Stimulated activated CD4-positive, alpha-beta T cell treated with anti-CD3 and anti-CD28 coated beads, Interleukin-1b, Interleukin-23, amount 100 ng/mL, for 4 hours (primary cell): ENCODE measurements at regions not wholly inside any gene's neighbourhood (a gene's known extent, or its start where the extent isn't known, plus 50 kb on each side); places are given as distances from the start of the nearest gene placed in this dataset.
A peak's percentile ranks its signal among the peaks of the same experiment; 100 is the strongest.

ENCODE experiments used
- DNase-seq, 2 donors: peaks; one replicate each; pipeline ENCODE4 v3.0.0-alpha.2; 2020; ENCODE audit warnings: low read depth in 2 of 2

DNA sequence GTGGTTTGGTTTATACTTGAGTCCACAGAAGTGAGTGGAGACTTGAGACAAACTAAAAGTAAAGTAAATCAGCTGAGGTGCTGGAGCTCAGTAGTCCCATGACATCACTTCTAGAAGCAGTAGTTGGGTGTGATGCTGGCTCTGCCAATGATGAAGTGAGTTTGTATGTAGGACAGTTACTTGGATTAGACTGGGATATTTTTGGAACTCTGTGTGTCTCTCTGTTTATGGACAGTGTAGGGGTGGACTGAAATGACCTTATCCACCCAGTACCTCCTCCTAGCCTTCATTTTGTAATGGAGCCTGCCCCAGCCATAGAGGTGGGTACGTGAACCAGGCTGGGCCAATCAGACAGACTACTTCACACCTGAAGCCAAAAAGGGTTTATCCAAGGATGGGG, 52.2 kb downstream of the POLR1D start:
- DNase-seq, result no peak

DNA sequence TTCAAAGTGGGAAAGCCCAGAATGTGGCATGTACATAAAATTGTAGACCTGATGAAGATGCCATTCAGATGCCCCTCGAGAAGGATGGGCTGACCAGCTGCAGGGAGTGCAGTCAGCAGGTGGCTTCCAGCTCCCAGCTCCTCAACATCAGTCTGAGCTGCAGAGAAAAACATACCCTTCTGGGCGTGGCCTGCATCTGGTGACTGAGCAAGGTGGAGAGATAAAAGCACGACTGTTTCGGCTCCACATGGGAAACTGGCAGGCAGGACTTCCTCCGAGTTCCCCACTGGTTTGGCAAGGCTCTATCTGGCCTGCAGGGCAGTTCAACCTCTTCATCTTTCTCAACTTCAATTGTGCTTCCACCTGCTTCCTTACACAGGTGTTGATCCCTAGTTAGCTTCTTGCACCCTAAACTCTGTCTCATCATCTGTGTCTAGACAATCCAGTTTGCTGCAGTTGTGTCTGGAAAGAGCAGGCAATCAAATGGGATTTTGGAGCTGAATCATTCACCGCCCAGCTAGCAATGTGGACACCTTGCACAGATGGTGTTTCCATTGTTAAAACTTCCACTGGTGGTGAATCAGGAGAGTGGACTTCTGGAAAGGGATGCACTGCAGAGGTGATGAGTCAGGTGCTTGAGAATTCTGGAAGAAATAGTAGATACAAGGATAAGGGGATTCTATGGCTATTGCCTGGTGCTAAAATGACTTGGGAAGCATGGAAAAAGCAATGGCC, 56.8 kb downstream of the POLR1D start:
- no peak for DNase-seq

DNA sequence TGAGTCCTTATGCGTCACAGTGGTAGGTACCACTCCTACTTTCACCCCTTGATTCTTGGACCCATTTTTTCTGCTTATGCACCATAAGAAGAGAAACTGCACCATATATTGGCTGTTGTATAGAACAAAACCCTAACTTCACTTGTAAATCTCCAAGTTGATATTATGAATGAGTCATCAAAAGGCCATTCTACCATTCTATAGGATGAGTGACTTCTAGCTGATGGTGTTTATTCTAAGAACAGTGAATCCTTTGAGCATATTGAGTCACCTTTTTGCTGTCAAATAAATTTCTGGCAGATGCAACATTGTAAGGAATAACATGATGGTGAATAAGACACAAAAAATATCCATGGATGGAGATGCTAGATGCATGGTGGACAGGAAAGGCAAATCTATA, 57.7 kb downstream of the POLR1D start:
- no peak for DNase-seq

DNA sequence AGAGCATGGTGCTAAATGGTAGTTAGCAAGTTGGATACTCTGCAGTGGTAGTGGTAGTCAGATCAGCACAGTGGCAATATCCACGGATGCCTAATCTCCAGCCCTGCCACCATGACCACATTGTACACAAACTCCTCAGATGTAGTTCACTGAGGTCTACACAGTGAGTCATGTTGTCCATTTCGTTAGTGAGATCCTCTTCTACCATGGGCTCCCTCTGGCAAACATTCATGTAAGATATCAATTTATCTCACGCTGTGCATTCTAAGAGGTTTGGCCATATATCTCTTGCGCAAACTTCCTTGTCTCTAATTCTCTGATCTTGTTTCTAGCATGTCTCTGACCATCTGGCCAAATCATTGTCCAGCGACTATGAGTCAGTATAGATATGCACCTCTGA, 58.2 kb downstream of the POLR1D start:
- no peak for DNase-seq

DNA sequence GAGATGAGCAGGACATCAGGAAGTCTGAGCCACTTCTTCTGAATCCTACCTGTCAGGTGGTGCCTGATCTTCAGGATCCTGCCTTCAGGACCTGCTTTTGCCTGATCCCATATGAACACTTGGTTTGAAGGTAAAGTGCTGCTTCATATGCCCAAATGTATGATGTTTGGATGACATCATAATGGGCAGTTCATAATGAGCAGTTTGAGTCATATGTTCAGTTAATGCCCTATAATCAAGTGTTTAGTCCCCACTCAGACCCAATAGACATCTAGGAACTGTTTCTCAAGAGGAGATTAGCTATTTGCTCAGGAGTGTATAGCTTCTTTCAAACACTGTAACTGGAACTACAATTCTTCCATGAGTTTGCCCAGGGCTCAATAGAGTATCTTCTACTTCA, 58.8 kb downstream of the POLR1D start:
- no peak for DNase-seq

DNA sequence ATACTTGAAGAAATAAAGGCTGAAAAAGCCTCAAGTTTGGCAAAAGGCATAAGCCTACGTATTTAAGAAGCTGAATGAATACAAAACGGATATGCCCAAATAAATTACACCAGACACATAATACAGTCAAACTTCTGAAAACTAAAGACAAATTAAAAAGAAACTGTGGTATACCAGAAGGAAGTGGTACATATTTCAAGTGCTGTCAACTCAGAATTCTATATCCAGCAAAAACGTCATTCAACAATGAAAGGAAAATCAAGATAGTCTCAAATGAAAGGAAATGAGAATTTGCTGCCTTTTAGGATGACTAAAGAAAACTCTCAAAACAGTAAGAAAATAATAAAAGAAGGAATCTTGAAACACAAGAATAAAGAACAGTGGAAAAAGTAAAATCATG, 69.5 kb downstream of the POLR1D start:
- no peak for DNase-seq

DNA sequence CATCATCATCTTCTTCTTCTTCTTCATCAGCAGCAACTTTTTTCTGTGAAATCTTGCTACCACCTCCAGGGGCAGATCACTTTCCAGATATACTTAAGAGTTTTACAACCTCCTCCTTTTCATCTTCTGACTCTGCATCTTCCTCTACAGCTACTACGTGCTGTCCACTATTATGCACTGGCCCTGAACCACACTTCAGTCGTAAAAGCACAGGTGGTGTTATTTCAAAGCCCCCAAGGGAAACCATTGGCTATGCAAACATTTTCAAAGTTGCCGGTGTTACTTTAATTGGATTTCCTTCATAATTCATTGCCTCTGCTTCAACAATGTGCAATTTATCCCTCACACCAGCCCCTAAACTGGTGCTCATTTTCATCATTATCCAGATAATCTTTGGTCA, 75.0 kb downstream of the POLR1D start:
- DNase-seq, result no peak

DNA sequence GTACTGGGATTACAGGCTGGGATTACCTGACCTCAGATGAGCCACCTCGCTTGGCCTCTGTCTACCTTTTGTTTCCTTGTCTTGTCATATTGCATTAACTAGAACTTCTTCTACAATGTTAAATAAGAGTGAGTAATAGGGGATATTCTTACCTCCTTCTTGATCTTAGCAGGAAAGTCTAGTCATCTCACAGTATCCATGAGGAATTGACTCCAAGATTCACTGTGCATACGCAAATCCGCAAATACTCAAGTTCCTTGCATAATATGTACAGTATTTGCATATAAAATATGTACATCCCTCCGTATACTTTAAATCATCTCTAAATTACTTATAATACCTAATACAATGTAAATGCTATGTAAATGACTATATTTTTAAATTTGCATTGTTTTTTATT, 78.3 kb downstream of the POLR1D start:
- no peak for DNase-seq

DNA sequence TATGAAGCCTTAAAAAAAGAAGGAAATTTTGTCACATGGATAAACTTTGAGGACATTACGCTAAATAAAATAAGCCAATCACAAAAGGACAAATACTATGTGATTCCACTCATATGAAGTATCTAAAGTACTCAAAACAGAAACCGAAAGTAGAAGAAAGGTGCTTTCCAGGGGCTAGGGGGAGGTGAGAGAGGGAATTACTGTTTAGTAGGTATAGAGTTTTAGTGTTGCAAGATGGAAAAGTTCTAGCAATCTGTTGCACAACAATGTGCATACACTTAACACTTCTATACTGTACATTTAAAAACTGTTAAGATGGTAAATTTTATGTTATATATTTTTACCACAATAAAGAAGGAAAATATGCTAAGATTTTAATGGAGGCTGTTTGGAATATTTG, 83.0 kb downstream of the POLR1D start:
- DNase-seq, result no peak

DNA sequence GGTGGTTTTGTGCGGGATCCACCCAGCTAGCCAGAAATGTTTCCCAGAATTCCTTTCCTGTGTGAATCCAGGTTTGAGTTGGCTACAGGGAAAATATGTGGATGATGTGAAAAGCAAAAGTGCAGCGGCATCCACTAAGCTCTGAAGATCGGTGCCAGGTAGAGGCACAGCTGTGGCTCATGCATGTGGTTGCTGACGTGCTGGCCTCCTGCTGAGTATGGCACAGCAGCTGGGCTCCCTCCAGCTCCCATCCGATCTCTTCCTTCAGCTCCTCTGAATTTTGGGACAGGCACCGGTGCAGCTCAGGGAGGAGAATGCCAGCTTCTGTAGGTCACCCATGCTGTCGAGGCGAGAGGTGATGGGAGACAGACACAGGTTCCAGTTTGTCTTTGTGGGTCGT, 84.0 kb upstream of the GSX1 start:
- no peak for DNase-seq

DNA sequence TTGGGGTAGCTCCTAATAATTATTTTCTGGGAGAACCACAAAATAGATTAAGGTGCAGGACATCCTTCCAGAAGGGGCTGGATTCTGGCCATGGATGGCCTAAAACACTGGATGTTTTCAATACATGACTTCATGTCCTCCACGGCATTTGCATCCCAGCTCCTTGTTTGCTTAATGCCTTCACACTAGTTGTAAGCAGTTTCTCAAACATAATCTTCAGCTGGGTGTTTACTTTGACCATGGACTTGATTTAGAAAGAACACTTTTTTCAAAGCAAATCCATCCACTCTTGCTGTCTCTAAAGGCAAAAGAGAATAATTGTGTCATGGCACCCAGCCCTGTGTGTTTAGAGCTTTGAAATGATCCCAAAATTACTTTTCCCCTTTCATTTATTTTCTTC, 82.5 kb upstream of the GSX1 start:
- DNase-seq, result no peak

DNA sequence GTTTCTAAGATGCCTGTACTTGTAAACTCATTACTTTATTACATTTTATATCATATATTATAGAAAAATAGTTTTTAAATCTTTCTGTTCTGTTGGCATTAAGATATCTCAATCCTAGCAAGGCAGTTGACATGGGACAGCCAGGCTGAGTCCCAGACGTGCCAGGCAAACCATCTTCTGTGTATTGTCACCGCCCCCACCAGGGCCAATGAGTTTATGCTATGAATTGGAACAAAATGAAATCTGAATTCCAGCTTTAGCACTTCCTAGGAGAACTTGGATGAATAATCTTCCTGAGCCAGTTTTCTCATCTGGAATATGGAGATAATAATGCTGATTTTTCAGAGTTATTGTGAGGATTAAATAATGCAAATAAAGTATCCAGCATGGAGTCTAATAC, 79.9 kb upstream of the GSX1 start:
- DNase-seq, result peak; percentile 2 to 3

DNA sequence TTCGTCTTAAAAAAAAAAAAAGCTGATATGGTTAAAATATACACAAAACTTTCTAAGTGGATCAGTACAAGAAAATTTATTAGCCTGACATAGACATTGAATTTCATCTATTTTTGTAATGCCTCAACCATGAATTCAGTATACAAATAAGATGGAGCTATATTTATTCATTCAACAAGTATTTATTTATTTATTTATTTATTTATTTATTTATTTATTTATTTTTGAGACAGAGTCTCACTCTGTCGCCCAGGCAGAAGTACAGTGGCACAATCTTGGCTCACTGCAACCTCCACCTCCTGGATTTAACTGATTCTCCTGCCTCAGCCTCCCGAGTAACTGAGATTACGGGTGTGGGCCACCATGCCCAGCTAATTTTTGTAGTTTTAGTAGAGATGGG, 78.5 kb upstream of the GSX1 start:
- DNase-seq, result no peak

DNA sequence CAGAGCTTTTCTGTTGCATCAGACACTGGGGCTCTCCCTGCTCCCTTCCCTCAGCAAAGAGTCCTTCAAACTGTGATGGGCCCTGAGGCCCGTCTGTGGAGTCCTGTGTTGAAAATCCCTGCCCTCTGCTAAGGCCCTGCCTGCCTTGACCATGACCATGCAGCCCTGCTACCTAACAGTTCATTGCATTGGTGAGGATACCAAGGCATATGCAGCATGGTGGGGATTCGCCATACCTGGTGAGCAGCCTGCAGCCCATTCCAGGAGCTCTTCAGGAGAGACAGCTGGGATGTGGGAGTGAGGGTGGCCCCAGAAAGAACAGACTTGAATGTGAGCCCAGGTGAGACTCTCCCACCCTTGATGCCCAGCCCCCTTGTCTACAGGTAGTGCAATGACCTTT, 70.6 kb upstream of the GSX1 start:
- no peak for DNase-seq

DNA sequence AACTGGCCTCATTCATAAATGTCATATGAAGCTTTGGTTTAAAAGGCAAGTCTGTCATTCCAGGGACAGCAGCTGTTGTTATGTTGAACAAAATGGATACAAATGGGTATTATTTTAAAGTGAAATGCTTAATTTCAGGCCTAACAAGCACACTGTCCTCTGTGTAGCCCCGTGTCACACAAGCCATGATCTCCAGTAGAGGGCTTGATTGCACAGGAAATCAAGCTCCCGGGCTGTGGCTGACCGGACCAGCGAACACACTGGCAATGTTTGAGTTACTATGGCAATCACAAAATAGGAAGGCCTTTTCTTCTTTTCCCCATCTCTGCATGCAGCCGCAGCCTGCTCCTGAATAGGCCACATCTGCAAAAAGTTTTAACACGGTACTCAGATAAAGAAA, 64.0 kb upstream of the GSX1 start:
- no peak for DNase-seq

DNA sequence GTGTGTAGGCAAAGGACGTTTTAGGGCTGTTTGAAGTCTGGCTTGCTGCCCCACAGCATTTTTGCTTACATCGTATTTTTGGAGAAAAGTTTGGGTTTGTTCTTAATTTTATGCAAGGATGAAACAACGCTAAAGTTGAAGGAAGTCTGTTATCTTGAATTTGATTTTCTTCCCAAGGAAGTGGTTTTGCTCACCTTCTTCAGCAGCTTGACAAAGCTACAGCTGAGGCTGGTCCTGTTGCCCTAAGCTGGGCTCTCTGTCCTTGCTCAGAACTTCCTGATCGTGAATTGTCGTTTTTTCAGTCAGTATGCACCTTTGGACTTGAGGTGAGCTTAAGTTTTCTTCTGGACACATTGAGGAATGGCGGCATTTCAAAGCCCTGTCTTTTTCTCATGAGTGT, 62.1 kb upstream of the GSX1 start:
- DNase-seq, result no peak
